ENCODE measurements at regions not wholly inside any gene's neighbourhood (a gene's known extent, or its start where the extent isn't known, plus 50 kb on each side); places are given as distances from the start of the nearest gene placed in this dataset.

- ChIA-PET SMC1A (ENCODE audit: uncharacterized antibody, unreplicated experiment) (no interaction called here), POLR2A (no interaction called here), CTCF (interaction anchor here (0.5 kb wide), 1 partner anchor 474 kb away, joined by 3 read pairs; no protein-coding TSS in a partner anchor), RAD21 (ENCODE audit: unreplicated experiment) (no interaction called here)
- H4K20me1 ChIP-seq (ENCODE audit: control insufficient read depth, insufficient read depth) = no peaks in the 10 kb centered on the region
- no peak overlapping the region for H3K4me2 ChIP-seq (ENCODE audit: control insufficient read depth, insufficient read depth)
- DNase-seq (ENCODE audit: low read depth, low spot score) (no peak), FAIRE-seq (no peak), ATAC-seq (no peak)
- intact Hi-C loops (cut with micrococcal nuclease; ENCODE audit: unreplicated experiment) = no loop called here
- in situ Hi-C loops (cut with MboI) = no loop called here
- no peak overlapping the region for H3K9ac ChIP-seq (ENCODE audit: control insufficient read depth, insufficient read depth, low read length)
- no peaks in the 10 kb centered on the region for H3K4me1 ChIP-seq (ENCODE audit: control insufficient read depth, insufficient read depth, low read length)
- no peaks in the 10 kb centered on the region for H3K9me3 ChIP-seq (replicated peaks; ENCODE audit: control insufficient read depth, insufficient read depth, low read length)
- 23% methylated on average over 6 of the region's 6 CpGs for WGBS (ENCODE audit: insufficient coverage, insufficient replicate concordance, low lambda C conversion rate, missing lambda C conversion rate)
- H3K4me3 ChIP-seq = no peak overlapping the region
- no peak overlapping the region for H3K27ac ChIP-seq (ENCODE audit: control insufficient read depth, insufficient read depth)
- TF ChIP-seq CHD1 (IDR thresholded peaks at IDR 0.05; ENCODE audit: low read depth, low read length) = no peak
- no peak for TF ChIP-seq ASH2L (IDR thresholded peaks at IDR 0.05; ENCODE audit: borderline replicate concordance, low read depth)
- no peak for TF ChIP-seq RELA (IDR thresholded peaks at IDR 0.05; ENCODE audit: borderline replicate concordance, partially characterized antibody)
- TF ChIP-seq PRDM15 (CRISPR knock-in tag; IDR thresholded peaks at IDR 0.05) = no peak
- TF ChIP-seq NFXL1 (IDR thresholded peaks at IDR 0.05; ENCODE audit: borderline replicate concordance) = no peak
- no peak for TF ChIP-seq MXI1 (IDR thresholded peaks at IDR 0.05; ENCODE audit: low read depth, low read length)
- TF ChIP-seq JUND (IDR thresholded peaks at IDR 0.05; ENCODE audit: low read depth, low read length) = no peak
- no peak for TF ChIP-seq SREBF1 (IDR thresholded peaks at IDR 0.05; ENCODE audit: low read length)
- TF ChIP-seq CBFB (IDR thresholded peaks at IDR 0.05; ENCODE audit: low read depth) = no peak
- TF ChIP-seq HDAC2 (IDR thresholded peaks at IDR 0.05) = no peak
- no peak for TF ChIP-seq FOXK2 (IDR thresholded peaks at IDR 0.05)
- H3K36me3 ChIP-seq (ENCODE audit: control insufficient read depth in 2 of 2, insufficient read depth in 2 of 2, low read length in 1 of 2) = no peaks in the 10 kb centered on the region
- no peak overlapping the region for H2AFZ ChIP-seq (ENCODE audit: control insufficient read depth, low read depth, low read length)
- no TSS peak for BruUV-seq (replicated peaks)
- no peaks in the 10 kb centered on the region; a peak in 2 of 4 replicates for H3K27me3 ChIP-seq (replicated peaks in 1 of 2; ENCODE audit: control insufficient read depth in 2 of 2, insufficient read depth in 2 of 2, low read length in 1 of 2)
- no peaks in the 10 kb centered on the region for H3K79me2 ChIP-seq (ENCODE audit: control insufficient read depth, insufficient read depth, low read length)
Measured at GRCh38 chr10:125332548-125333208, 172.3 kb upstream of the CTBP2 start.
